Ascending aorta (tissue), 2 donors: ENCODE measurements at regions not wholly inside any gene's neighbourhood (a gene's known extent, or its start where the extent isn't known, plus 50 kb on each side); places are given as distances from the start of the nearest gene placed in this dataset.

Source experiments
- DNase-seq, 2 donors: peaks; one replicate each; pipeline ENCODE4 v3.0.0-alpha.2; 2019; ENCODE audit warnings: low spot score in 2 of 2
- H3K27ac ChIP-seq, 2 donors: fragments of 200-600 bp; sonication (generic); one replicate each; pipeline ENCODE4 v1.5.1; 2016 to 2017; ENCODE audit warnings: mild to moderate bottlenecking in 1 of 2
- H3K27me3 ChIP-seq: fragments of 200-600 bp; sonication (generic); one replicate; pipeline ENCODE4 v1.5.1; 2017
- H3K36me3 ChIP-seq, 2 donors: fragments of 200-600 bp; sonication (generic); one replicate each; pipeline ENCODE4 v1.5.1; 2016
- H3K4me1 ChIP-seq, 2 donors: fragments of 200-600 bp; sonication (generic); one replicate each; pipeline ENCODE4 v1.5.1; 2016 to 2017; ENCODE audit warnings: mild to moderate bottlenecking in 1 of 2
- H3K4me3 ChIP-seq, 2 donors: fragments of 200-600 bp; sonication (generic); one replicate each; pipeline ENCODE4 v1.5.1; 2016 to 2017; ENCODE audit warnings: mild to moderate bottlenecking in 1 of 2
- H3K9me3 ChIP-seq, 2 donors: fragments of 200-600 bp; sonication (generic); one replicate each; pipeline ENCODE4 v1.5.1; 2016
- CTCF ChIP-seq, 3 experiments: fragments of 200-600 bp in 2 of 3; fragments of 450-650 bp in 1 of 3; sonication (generic) in 2 of 3; IDR thresholded peaks; one replicate each; pipeline ENCODE4 v1.5.1; 2016 to 2019; ENCODE audit warnings: antibody characterized with exemption in 3 of 3, mild to moderate bottlenecking in 1 of 3, moderate library complexity in 1 of 3
- intact Hi-C: fragments of 100-400 bp; cut with DNase I; formaldehyde crosslinking; loops from one replicate; pipeline ENCODE4 v1.15.1; 2023

GRCh38 chr14:84857571-84857970 lies 672.4 kb upstream of the FLRT2 start:
- intact Hi-C loops: no loop called here
- no peak for DNase-seq
- Histone ChIP-seq H3K27me3 (no peaks in the 10 kb centered on the region), H3K9me3 (no peaks in the 10 kb centered on the region), H3K36me3 (no peaks in the 10 kb centered on the region), H3K4me1 (no peaks in the 10 kb centered on the region), H3K4me3 (no peak overlapping the region), H3K27ac (no peak overlapping the region)
- TF ChIP-seq CTCF (IDR thresholded peaks at IDR 0.05): no peak

GRCh38 chr14:84859116-84859515 lies 670.8 kb upstream of the FLRT2 start:
- no peak for DNase-seq
- TF ChIP-seq CTCF (IDR thresholded peaks at IDR 0.05): no peak
- Histone ChIP-seq H3K27me3 (no peaks in the 10 kb centered on the region), H3K4me3 (no peak overlapping the region), H3K4me1 (no peaks in the 10 kb centered on the region), H3K36me3 (no peaks in the 10 kb centered on the region), H3K9me3 (no peaks in the 10 kb centered on the region), H3K27ac (no peak overlapping the region)
- intact Hi-C loops: no loop called here

- intact Hi-C loops: no loop called here
- DNase-seq: no peak
These were observed 665.2 kb upstream of the FLRT2 start for GRCh38 chr14:84864548-84865271.

GRCh38 chr14:84871734-84872133 lies 658.2 kb upstream of the FLRT2 start:
- Histone ChIP-seq H3K4me1 (no peaks in the 10 kb centered on the region), H3K9me3 (no peaks in the 10 kb centered on the region), H3K36me3 (no peaks in the 10 kb centered on the region), H3K27ac (no peak overlapping the region), H3K27me3 (no peaks in the 10 kb centered on the region), H3K4me3 (no peak overlapping the region)
- intact Hi-C loops: no loop called here
- TF ChIP-seq CTCF (IDR thresholded peaks at IDR 0.05): no peak
- DNase-seq: no peak

More at GRCh38 chr14:84864548-84865271, 665.2 kb upstream of the FLRT2 start:
- no peaks in the 10 kb centered on the region for H3K4me1 ChIP-seq
- H3K36me3 ChIP-seq: no peaks in the 10 kb centered on the region
- H3K27ac ChIP-seq: no peak overlapping the region
- H3K27me3 ChIP-seq: no peaks in the 10 kb centered on the region
- TF ChIP-seq CTCF (IDR thresholded peaks at IDR 0.05): no peak
- H3K9me3 ChIP-seq: no peaks in the 10 kb centered on the region
- H3K4me3 ChIP-seq: no peak overlapping the region

GRCh38 chr14:84874436-84874835 lies 655.5 kb upstream of the FLRT2 start:
- no peaks in the 10 kb centered on the region for H3K9me3 ChIP-seq
- no peak for TF ChIP-seq CTCF (IDR thresholded peaks at IDR 0.05)
- H3K4me1 ChIP-seq: no peaks in the 10 kb centered on the region
- H3K36me3 ChIP-seq: no peaks in the 10 kb centered on the region
- intact Hi-C loops: no loop called here
- no peak overlapping the region for H3K27ac ChIP-seq
- no peak overlapping the region for H3K4me3 ChIP-seq
- no peak for DNase-seq
- no peaks in the 10 kb centered on the region for H3K27me3 ChIP-seq

- intact Hi-C loops: no loop called here
- TF ChIP-seq CTCF (IDR thresholded peaks at IDR 0.05): no peak
- no peak for DNase-seq
- Histone ChIP-seq H3K27ac (no peak overlapping the region), H3K27me3 (no peaks in the 10 kb centered on the region), H3K4me1 (no peaks in the 10 kb centered on the region), H3K9me3 (no peaks in the 10 kb centered on the region), H3K4me3 (no peak overlapping the region), H3K36me3 (no peaks in the 10 kb centered on the region)
These were observed 652.9 kb upstream of the FLRT2 start for GRCh38 chr14:84877061-84877460.
